NCI-H2029 treated with DMSO at 0.1 percent for 48 hours (cell line): ENCODE measurements at regions not wholly inside any gene's neighbourhood (a gene's known extent, or its start where the extent isn't known, plus 50 kb on each side); places are given as distances from the start of the nearest gene placed in this dataset.

Experiments used
- DNase-seq: peaks from one replicate; lab custom pipeline; 2025; lab: John Stamatoyannopoulos, UW

DNA sequence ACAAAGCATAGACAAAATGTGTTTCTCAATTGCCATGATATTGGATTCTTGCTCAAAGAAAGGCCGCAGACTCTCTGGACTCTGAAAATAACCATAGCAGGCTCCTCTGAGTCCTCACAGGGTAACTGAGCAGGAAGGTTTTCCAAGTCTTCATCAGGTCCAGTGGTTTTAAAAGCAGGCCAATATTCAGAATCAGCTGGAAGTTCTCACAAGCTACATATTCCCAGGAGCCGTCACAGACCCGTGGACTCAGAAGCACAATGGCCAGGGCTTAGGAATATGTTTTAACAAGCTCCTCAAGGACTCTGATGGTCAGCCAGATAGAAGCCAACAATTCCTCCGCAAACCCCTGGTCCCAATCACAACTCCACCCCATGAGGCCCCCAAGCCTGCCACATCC lies 256.1 kb upstream of the ADAMTS9 start:
- no peak for DNase-seq

DNA sequence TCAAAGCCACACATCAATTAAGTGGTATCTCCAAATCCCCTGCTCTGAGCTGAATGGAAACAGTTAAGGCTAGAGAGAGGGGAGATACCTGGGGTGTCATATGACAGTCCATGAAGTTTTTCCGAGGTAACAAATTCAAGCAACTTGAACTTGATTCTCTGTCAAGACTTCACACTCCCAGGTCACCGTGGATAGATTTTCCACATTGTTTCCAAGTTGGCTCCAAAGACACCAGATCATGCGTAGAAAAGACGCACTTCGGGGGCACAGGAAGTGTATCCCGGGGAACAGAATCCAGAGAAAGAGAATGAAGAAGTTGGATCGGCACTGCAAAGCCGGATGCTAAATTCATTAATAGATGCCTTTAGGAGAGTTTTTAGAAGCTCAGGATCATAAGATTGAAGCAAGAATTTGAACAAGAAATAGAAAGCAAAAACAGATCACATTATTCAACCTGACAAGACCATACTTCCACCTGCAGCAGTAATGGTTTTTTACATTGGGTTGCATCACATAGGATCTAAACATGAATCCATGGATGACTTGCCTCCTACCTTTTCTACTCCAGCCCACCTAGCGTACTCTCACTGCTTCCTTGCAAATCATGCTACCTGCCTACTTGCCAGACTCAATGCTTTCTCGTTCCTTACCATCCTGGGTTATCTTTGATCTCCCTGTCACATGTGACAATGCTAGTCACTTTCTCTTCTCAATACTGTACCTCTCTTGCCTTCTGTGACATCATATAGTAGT lies 253.0 kb upstream of the ADAMTS9 start:
- no peak for DNase-seq

- no peak for DNase-seq
Measured at GRCh38 chr3:64939747-64940450, 252.1 kb upstream of the ADAMTS9 start.

GRCh38 chr3:64939309-64939708 lies 251.5 kb upstream of the ADAMTS9 start:
- no peak for DNase-seq

GRCh38 chr3:64936556-64936955 lies 248.8 kb upstream of the ADAMTS9 start:
- no peak for DNase-seq

DNA sequence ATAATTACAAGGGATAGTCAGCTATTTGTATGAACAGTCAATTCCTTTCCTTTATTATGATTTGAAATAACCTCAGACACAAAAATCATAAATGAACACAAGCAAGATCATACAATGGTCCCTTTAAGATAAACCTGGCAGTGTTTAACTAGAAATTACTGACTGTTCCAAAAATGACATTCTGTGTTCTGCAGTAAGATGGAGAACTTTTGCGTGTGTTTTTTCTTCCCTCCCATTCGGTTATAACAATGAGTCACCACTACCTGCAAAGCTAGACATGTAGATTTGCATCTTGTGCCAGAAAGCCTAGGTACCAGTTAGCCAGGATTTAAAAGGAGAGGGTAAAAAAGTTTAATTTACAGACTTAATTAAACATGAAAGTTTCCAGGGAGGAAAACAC lies 248.2 kb upstream of the ADAMTS9 start:
- DNase-seq: no peak

DNA sequence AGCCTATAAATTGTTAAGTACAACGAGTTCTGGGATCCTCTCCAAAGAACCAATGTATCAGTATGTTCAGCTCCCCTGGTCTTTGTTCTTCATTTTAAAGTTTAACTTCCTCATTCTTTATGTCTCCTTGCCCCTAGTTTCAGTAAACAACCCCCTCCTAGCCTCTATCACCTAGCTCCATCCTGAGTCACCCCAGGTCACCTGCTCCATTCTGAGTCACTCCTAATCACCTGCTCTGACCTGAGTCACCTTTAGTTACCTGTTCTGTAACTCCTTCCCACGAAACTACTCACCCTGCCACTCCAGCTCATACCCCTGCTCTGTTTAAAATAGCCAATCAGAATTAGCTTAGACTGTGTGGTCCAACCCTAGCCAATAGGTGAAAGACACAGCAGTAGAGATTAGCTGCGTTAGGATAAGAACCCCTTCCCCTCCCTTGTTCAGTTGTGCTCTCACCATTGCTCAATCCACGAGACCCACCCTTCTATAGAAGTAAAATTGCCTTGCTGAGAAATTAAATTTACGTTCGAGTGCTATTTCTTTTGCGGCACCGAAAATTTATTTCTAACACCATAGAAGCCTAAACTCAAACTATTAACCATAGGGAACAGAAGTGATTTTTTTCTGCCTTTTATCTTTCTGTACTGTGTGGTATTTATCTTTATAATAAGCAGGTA lies 245.0 kb upstream of the ADAMTS9 start:
- DNase-seq: no peak

GRCh38 chr3:64932016-64932518 lies 244.3 kb upstream of the ADAMTS9 start:
- DNase-seq: no peak

- no peak for DNase-seq
Measured at GRCh38 chr3:64930891-64931290, 243.1 kb upstream of the ADAMTS9 start.

DNA sequence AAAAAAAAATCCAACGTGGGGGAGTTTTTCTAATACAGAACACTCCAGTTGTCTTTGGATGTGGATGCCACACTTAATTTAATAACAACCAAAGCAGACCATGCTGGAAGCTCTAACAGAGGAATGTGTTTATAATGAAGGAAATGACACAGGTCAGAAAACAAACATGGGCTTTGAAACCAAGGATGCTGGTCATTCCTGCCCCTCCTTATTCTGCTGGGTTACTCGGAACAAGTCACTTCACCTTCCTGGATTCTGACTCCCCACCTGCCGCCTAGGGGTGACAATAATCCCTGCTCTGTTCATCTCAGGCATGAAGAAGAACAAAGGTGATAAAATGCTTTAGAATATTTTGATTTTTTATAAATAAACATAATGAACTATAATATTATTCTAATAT lies 240.9 kb upstream of the ADAMTS9 start:
- no peak for DNase-seq

GRCh38 chr3:64927689-64928088 lies 239.9 kb upstream of the ADAMTS9 start:
- no peak for DNase-seq

GRCh38 chr3:64925575-64925974 lies 237.8 kb upstream of the ADAMTS9 start:
- no peak for DNase-seq

- no peak for DNase-seq
Measured at GRCh38 chr3:64924961-64925360, 237.2 kb upstream of the ADAMTS9 start.

- no peak for DNase-seq
Measured at GRCh38 chr3:64922213-64922612, 234.4 kb upstream of the ADAMTS9 start.

- no peak for DNase-seq
Measured at GRCh38 chr3:64921281-64922065, 233.7 kb upstream of the ADAMTS9 start.

DNA sequence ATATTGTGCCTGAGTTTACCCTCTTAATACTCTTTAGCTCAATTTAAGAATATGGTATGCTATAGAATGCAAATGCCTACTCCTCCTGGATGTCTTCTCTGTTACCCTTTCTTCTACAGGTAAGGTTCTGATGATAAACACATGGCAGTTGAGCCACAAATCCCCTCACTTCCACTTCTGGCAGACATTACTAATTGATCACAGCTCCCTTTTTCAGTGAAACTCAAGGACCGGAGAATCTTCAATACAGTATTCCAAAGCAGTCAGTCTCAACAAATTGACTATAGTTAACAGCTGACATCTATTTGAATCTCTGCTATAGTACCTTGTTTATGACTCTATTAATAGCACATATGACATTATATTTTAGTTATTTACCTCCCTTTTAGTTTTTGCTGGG lies 232.1 kb upstream of the ADAMTS9 start:
- no peak for DNase-seq

DNA sequence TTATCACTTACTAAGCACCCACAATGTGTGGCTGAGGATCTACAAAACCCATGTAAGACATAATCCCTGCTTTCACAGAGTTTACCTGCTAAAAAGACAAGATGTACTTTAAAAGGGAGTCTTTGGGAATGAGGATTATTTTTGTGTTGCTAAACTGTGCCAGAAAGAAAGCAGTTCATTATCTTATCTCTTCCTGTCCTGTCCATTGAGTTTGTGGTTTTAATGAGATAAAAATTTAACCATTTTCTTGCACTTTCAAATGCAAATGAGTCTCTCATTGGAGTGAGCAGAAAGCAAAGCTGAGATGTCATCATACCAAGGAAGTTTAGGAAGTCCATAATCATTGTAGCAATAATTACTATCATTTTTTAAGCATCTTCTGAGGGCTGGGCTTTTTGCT lies 231.2 kb upstream of the ADAMTS9 start:
- no peak for DNase-seq

DNA sequence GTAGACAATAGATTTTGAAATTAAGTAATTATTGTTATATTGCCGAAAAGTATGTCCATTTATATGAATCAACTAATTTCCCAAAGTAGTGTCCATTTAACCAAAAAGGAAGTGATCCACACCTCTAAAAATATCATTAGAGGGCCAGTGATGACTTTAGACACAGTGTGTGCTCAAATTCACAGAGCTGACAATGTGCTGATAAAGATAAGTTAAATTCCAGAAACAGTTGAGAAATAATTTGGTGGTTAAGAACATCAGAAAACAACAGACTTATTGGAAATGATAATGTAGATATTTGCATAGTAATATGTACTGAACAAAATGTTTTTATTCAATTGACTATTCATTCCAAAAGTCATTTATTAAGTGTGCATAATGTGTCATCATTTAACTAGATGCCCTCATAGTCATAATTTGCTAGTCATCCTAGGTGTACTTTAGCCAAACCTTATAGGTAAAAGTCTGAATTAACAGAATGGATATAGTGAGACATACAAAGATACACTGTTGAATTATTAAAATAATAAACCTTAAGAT lies 230.2 kb upstream of the ADAMTS9 start:
- DNase-seq: no peak

DNA sequence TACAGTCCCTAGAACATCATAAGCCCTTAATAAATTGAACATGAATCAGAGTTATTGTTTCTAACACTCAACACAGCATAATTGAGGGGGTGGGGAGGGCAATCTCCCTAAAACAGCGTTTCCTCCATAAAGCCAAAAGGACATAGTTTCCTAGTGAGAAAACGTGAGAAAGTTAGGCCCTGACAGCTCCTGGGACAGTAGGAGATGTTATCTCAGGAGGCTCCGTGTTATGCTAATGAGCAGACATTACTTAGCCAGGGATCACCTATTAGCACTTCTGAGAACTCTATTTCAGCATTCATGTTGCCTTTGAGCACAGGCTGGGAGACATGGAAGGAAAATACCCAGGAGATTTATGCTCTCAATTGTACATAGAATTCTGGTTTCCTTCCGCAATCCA lies 229.1 kb upstream of the ADAMTS9 start:
- DNase-seq: no peak

DNA sequence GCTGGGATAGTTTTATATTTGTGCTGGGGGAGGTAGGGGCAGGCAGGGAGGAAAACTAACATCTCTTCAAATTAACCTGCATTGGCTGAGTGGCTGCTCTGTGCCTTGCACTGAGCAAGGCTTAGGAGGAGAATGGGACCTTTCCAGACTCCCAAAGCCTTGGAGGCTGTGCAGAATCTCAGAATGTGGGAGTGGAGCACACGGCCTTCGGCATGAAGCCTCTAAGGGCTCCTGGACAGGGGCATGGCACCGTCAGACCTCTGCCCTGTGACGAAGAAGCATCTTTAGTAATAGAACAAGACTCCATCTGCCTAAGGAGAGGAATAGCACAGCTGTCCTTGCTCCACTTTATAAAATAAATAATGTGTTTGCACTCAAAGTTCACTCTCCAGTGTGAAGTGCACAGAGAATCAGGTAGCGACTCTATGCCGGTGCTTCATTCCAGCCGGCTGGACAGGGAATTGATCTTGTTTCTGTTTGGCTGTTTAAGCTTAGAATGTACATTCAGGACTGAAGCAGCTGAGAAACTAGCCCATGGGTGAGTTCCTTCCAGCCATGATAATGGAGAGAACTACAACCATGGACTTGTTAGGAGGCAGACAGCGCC lies 228.5 kb upstream of the ADAMTS9 start:
- DNase-seq: no peak

DNA sequence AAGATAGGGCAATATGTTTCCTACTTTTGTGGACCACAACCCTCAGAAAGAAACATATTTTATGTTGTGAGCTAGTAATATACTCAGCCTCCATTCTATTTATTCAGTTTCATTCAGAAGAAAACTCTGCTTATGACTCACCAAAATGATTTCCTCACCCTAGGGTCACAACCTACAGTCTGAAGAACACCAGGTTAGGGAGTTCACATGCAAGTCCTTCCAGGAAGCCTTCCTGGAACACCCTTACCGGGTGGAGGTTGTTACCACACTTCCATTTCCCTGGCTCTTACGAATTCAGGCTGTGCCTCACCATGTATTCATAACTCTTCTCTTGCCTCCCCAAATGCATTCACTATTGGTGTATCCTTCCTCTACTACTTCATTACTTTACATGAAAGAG lies 228.0 kb upstream of the ADAMTS9 start:
- no peak for DNase-seq

- DNase-seq: no peak
Measured at GRCh38 chr3:64913515-64913914, 225.7 kb upstream of the ADAMTS9 start.
